Tibial nerve (tissue), 4 donors: ENCODE measurements at regions not wholly inside any gene's neighbourhood (a gene's known extent, or its start where the extent isn't known, plus 50 kb on each side); places are given as distances from the start of the nearest gene placed in this dataset.

Source experiments
- DNase-seq, 2 donors: peaks; one replicate each; pipeline ENCODE4 v3.0.0-alpha.2; 2019; ENCODE audit warnings: low spot score in 2 of 2
- H3K27ac ChIP-seq, 4 donors: fragments of 200-600 bp; sonication (generic) in 3 of 4; one replicate each; pipeline ENCODE4 v1.5.1; 2017 to 2019; ENCODE audit warnings: mild to moderate bottlenecking in 1 of 4
- H3K27me3 ChIP-seq, 2 donors: fragments of 200-600 bp; sonication (generic) in 1 of 2; one replicate each; pipeline versions ENCODE4 v1.5.1 to v1.6.0; 2017 to 2019
- H3K36me3 ChIP-seq, 3 donors: fragments of 200-600 bp; sonication (generic); one replicate each; pipeline ENCODE4 v1.5.1; 2018 to 2019
- H3K4me1 ChIP-seq, 4 donors: fragments of 200-600 bp; sonication (generic) in 3 of 4; one replicate each; pipeline ENCODE4 v1.5.1; 2017 to 2019
- H3K4me3 ChIP-seq, 4 donors: fragments of 200-600 bp; sonication (generic) in 3 of 4; one replicate each; pipeline ENCODE4 v1.5.1; 2017 to 2019; ENCODE audit warnings: mild to moderate bottlenecking in 1 of 4, moderate library complexity in 1 of 4
- H3K9me3 ChIP-seq, 4 donors: fragments of 200-600 bp; sonication (generic) in 3 of 4; one replicate each; pipeline ENCODE4 v1.5.1; 2017 to 2019
- CTCF ChIP-seq, 5 experiments: fragments of 200-600 bp in 3 of 5; fragments of 450-650 bp in 2 of 5; sonication (generic) in 3 of 5; IDR thresholded peaks; one replicate each; pipeline ENCODE4 v1.5.1; 2016 to 2019; ENCODE audit warnings: antibody characterized with exemption in 5 of 5, mild to moderate bottlenecking in 3 of 5, moderate library complexity in 2 of 5
- EP300 ChIP-seq, 2 donors: sonication (generic); formaldehyde crosslinking; IDR thresholded peaks; one replicate each; pipeline ENCODE4 v1.6.1; 2017; ENCODE audit warnings: antibody characterized with exemption in 2 of 2, mild to moderate bottlenecking in 1 of 2
- POLR2A ChIP-seq, 2 donors: fragments of 450-650 bp; IDR thresholded peaks; one replicate each; pipeline ENCODE4 v1.6.1; 2017; ENCODE audit warnings: antibody characterized with exemption in 2 of 2, mild to moderate bottlenecking in 2 of 2, moderate library complexity in 2 of 2
- WGBS, 2 donors: methylation state at CpG; one replicate each; pipeline ENCODE4 v1.1.5; 2018; 5-methylcytosine and 5-hydroxymethylcytosine counted together

DNA sequence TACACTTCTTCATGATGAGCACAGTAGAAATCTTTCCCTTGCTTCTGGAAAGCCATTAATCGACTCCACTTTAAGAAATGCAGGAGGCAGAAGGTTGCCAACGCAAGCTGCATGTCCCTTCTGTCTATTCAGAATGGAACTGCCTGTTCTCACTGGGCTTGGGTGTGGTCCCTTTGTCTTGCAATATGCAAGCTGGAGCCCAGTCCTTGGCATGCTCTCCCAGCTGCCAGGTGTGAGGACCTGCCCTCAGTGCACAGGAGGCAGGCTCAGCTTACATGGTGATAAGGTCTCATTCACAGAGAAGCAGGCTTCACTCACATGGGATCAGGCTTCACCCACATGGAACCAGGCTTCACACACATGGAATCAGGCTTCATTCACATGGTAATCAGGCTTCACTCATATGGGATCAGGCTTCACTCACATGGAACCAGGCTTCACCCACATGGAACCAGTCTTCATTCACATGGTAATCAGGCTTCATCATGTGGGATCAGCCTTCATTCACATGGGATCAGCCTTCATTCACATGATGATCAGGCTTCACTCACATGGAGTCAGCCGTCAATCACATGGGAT, 59.2 kb upstream of the USP47 start:
- DNase-seq, result no peak

DNA sequence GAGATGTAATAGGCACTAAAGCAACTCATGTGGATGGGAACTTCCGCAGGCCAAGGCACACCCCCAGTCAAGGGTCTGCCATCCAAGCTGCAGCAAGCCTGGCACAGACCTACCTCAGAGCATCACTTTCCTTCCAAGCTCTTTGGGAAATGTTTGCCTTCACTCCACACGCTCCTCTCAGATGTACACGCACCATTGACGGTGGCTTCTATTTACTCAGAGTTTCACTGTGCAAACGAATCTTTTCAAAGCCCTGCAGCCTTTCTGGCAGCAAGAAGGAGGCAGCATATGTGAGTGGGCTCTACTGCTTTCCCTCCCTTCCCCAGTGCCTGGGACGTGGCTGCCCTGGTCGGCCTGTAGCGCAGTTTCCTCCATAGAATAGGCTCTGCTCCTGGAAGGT, 60.9 kb upstream of the USP47 start:
- Histone ChIP-seq H3K4me3 (no peak overlapping the region), H3K27me3 (peaks cover 0 to 2% of the 10 kb centered on the region in 2 donors), H3K9me3 (no peaks in the 10 kb centered on the region), H3K36me3 (no peaks in the 10 kb centered on the region), H3K4me1 (no peaks in the 10 kb centered on the region), H3K27ac (no peak overlapping the region)
- WGBS, 2 donors, result 87 to 93% methylated on average over 8 of the region's 8 CpGs
- DNase-seq, result no peak
- TF ChIP-seq CTCF (IDR thresholded peaks at IDR 0.05), result no peak
- TF ChIP-seq EP300 (IDR thresholded peaks at IDR 0.05), result no peak
- no peak for TF ChIP-seq POLR2A (IDR thresholded peaks at IDR 0.05)

More for the DNA sequence above, 59.2 kb upstream of the USP47 start:
- 72 to 75% methylated on average over 3 of the region's 3 CpGs for WGBS, 2 donors
- H3K36me3 ChIP-seq, result no peaks in the 10 kb centered on the region
- peaks cover 0 to 2% of the 10 kb centered on the region in 2 donors for H3K27me3 ChIP-seq
- TF ChIP-seq EP300 (IDR thresholded peaks at IDR 0.05) (no peak), POLR2A (IDR thresholded peaks at IDR 0.05) (no peak), CTCF (IDR thresholded peaks at IDR 0.05) (no peak)
- H3K4me1 ChIP-seq, result peaks cover 0 to 7% (median 0%) of the 10 kb centered on the region in 4 donors
- H3K27ac ChIP-seq, result no peak overlapping the region
- H3K4me3 ChIP-seq, result no peak overlapping the region
- no peaks in the 10 kb centered on the region for H3K9me3 ChIP-seq

GRCh38 chr11:11779975-11780374, 61.8 kb upstream of the USP47 start:
- TF ChIP-seq CTCF (IDR thresholded peaks at IDR 0.05), result no peak
- no peak for TF ChIP-seq POLR2A (IDR thresholded peaks at IDR 0.05)
- TF ChIP-seq EP300 (IDR thresholded peaks at IDR 0.05), result no peak
- Histone ChIP-seq H3K4me1 (no peaks in the 10 kb centered on the region), H3K9me3 (no peaks in the 10 kb centered on the region), H3K36me3 (no peaks in the 10 kb centered on the region), H3K27ac (no peak overlapping the region), H3K4me3 (no peak overlapping the region), H3K27me3 (peaks cover 0 to 2% of the 10 kb centered on the region in 2 donors)
- WGBS, 2 donors, result 70 to 74% methylated on average over 2 of the region's 2 CpGs
- no peak for DNase-seq

- no peaks in the 10 kb centered on the region for H3K36me3 ChIP-seq
- TF ChIP-seq EP300 (IDR thresholded peaks at IDR 0.05) (no peak), POLR2A (IDR thresholded peaks at IDR 0.05) (no peak), CTCF (IDR thresholded peaks at IDR 0.05) (no peak)
- H3K4me3 ChIP-seq, result no peak overlapping the region
- H3K27me3 ChIP-seq, result peaks cover 0 to 2% of the 10 kb centered on the region in 2 donors
- H3K4me1 ChIP-seq, result no peaks in the 10 kb centered on the region
- WGBS, 2 donors, result 71 to 84% methylated on average over 3 of the region's 3 CpGs
- no peak for DNase-seq
- H3K27ac ChIP-seq, result no peak overlapping the region
- H3K9me3 ChIP-seq, result no peaks in the 10 kb centered on the region
These were observed 63.9 kb upstream of the USP47 start for GRCh38 chr11:11777897-11778296.

GRCh38 chr11:11776714-11777113, 65.1 kb upstream of the USP47 start:
- TF ChIP-seq EP300 (IDR thresholded peaks at IDR 0.05) (no peak), CTCF (IDR thresholded peaks at IDR 0.05) (no peak), POLR2A (IDR thresholded peaks at IDR 0.05) (no peak)
- no peaks in the 10 kb centered on the region for H3K9me3 ChIP-seq
- H3K4me1 ChIP-seq, result no peaks in the 10 kb centered on the region
- DNase-seq, result no peak
- H3K27me3 ChIP-seq, result peaks cover 0 to 2% of the 10 kb centered on the region in 2 donors
- WGBS, 2 donors, result 85 to 88% methylated on average over 6 of the region's 6 CpGs
- no peaks in the 10 kb centered on the region for H3K36me3 ChIP-seq
- H3K4me3 ChIP-seq, result no peak overlapping the region
- H3K27ac ChIP-seq, result no peak overlapping the region
